ENCODE measurements at regions not wholly inside any gene's neighbourhood (a gene's known extent, or its start where the extent isn't known, plus 50 kb on each side); places are given as distances from the start of the nearest gene placed in this dataset.
"Not testable (repeated sequence)": the region's sequence is repeated elsewhere in the genome, so short reads cannot be mapped to it uniquely, and the experiment has no call there.

DNA sequence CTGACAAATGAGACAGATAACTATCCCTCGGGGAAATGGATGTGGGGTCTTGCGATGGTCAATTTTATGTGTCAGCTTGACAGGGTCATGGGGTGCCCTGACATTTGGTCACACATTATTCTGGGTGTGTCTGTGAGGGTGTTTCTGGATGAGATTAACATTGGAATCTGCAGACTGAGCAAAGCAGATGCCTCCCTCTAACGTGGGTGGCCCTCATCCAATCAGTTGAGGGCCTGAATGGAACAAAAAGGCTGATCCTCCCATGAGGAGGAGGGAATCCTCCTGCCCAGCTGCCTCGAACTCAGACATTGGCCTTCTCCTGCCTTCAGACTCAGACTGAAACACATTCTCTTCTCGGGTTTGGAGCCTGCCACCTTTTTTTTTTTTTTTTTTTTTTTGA, 69.0 kb downstream of the MINAR1 start:
- Histone ChIP-seq H3K4me1 (no peaks in the 10 kb centered on the region), H3K9me3 (no peaks in the 10 kb centered on the region), H3K4me3 (no peak overlapping the region), H3K27me3 (no peaks in the 10 kb centered on the region), H3K27ac (no peak overlapping the region), H3K36me3 (no peaks in the 10 kb centered on the region)
- TF ChIP-seq, protein P1, sequence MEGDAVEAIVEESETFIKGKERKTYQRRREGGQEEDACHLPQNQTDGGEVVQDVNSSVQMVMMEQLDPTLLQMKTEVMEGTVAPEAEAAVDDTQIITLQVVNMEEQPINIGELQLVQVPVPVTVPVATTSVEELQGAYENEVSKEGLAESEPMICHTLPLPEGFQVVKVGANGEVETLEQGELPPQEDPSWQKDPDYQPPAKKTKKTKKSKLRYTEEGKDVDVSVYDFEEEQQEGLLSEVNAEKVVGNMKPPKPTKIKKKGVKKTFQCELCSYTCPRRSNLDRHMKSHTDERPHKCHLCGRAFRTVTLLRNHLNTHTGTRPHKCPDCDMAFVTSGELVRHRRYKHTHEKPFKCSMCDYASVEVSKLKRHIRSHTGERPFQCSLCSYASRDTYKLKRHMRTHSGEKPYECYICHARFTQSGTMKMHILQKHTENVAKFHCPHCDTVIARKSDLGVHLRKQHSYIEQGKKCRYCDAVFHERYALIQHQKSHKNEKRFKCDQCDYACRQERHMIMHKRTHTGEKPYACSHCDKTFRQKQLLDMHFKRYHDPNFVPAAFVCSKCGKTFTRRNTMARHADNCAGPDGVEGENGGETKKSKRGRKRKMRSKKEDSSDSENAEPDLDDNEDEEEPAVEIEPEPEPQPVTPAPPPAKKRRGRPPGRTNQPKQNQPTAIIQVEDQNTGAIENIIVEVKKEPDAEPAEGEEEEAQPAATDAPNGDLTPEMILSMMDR (IDR thresholded peaks at IDR 0.05): no peak
- no peak for TF ChIP-seq POLR2A (IDR thresholded peaks at IDR 0.05)
- intact Hi-C loops (cut with DNase I; ENCODE audit: low total_unique reads): no loop called here
- DNase-seq: no peak

DNA sequence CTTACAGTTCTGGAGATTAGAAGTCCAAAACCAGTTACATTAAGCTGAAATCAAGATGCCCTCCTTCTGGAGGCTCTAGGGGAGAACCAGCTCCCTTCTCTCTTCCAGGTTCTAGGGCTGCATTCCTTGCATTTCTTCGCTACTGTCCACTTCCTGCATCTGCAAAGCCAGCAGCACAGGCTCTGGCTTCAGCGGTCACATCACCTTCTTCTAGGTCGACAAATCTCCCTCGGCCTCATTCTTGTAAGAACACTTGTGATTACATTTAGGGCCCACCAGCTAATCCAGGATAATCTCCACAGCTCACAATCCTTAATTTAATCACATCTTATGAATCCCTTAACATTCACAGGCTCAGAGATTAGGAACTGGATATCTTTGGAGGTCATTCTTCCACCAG, 73.8 kb downstream of the MINAR1 start:
- intact Hi-C loops (cut with DNase I; ENCODE audit: low total_unique reads): no loop called here
- no peak overlapping the region for H3K27ac ChIP-seq
- no peaks in the 10 kb centered on the region for H3K4me1 ChIP-seq
- no peaks in the 10 kb centered on the region for H3K27me3 ChIP-seq
- H3K4me3 ChIP-seq: no peak overlapping the region
- no peak for DNase-seq
- no peaks in the 10 kb centered on the region for H3K36me3 ChIP-seq
- H3K9me3 ChIP-seq: no peaks in the 10 kb centered on the region
- TF ChIP-seq, protein P1 (IDR thresholded peaks at IDR 0.05): no peak
- TF ChIP-seq POLR2A (IDR thresholded peaks at IDR 0.05): no peak

DNA sequence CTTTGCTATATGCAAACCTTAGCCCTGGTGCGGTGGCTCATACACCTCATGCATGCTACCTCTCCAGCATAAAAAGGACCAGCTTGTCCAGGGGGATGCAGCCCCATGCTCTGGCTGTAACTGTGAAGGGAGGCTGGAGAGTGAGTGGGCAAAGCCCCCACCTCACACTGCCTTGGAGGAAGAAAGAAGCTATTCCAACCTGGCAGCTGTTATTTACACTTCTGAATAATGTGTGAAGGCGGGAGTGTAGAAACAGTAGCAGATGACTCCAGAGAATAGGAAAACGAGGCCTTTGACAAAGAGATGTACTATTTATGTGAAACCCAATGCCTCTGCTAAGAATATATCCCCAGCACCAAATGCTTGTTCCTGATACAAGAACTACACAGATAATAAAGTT, 80.7 kb downstream of the MINAR1 start:
- DNase-seq; H3K27me3 ChIP-seq; H3K4me1 ChIP-seq; H3K27ac ChIP-seq; intact Hi-C loops (cut with DNase I; ENCODE audit: low total_unique reads); H3K9me3 ChIP-seq; H3K36me3 ChIP-seq; H3K4me3 ChIP-seq: not testable (repeated sequence)

DNA sequence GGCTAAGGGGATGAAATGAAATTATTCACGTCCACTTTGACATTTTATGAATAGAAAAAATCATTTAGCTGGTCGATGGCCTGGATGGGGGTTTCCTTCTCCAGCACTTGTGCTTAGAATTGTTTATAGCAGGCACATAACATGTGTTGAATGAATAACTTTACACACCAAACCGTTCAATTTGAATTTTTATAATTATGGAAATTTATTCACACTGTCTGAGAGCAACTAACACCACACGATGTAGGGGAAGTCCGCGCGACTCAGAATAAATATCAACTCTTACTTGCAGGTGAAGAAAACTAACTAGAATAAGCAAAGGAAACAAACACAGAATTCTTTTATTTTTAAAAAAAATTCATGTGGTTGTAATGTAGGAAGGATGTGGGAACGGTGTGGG, 81.3 kb downstream of the MINAR1 start:
- H3K36me3 ChIP-seq: no peaks in the 10 kb centered on the region
- no peak for DNase-seq
- intact Hi-C loops (cut with DNase I; ENCODE audit: low total_unique reads): no loop called here
- TF ChIP-seq, protein P1 (IDR thresholded peaks at IDR 0.05): no peak
- no peak for TF ChIP-seq POLR2A (IDR thresholded peaks at IDR 0.05)
- no peak overlapping the region for H3K4me3 ChIP-seq
- no peak overlapping the region for H3K27ac ChIP-seq
- no peaks in the 10 kb centered on the region for H3K9me3 ChIP-seq
- no peaks in the 10 kb centered on the region for H3K27me3 ChIP-seq
- no peaks in the 10 kb centered on the region for H3K4me1 ChIP-seq

DNA sequence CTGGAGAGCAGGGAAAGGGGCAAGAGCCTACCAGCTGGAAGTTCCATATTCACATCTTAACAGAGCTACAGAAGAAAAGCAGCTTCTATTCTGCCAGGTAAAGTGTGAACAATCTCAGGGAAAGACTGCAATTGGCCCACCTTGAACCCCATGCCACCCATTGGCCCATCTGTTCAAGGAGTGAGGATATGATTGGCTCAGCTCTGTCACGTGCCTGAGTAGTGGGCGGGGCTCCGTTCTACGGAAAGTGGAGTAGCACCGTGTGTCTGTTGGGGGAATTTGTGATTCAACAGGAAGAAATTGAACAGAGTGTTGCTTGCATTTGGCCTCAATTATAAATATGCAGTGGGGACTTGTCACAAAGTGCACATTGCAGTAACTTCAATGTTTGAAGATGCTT, 81.8 kb downstream of the MINAR1 start:
- Histone ChIP-seq H3K36me3 (no peaks in the 10 kb centered on the region), H3K27me3 (no peaks in the 10 kb centered on the region), H3K9me3 (no peaks in the 10 kb centered on the region), H3K27ac (no peak overlapping the region), H3K4me1 (no peaks in the 10 kb centered on the region), H3K4me3 (no peak overlapping the region)
- intact Hi-C loops (cut with DNase I; ENCODE audit: low total_unique reads): no loop called here
- no peak for DNase-seq
- no peak for TF ChIP-seq POLR2A (IDR thresholded peaks at IDR 0.05)
- TF ChIP-seq, protein P1 (IDR thresholded peaks at IDR 0.05): no peak

DNA sequence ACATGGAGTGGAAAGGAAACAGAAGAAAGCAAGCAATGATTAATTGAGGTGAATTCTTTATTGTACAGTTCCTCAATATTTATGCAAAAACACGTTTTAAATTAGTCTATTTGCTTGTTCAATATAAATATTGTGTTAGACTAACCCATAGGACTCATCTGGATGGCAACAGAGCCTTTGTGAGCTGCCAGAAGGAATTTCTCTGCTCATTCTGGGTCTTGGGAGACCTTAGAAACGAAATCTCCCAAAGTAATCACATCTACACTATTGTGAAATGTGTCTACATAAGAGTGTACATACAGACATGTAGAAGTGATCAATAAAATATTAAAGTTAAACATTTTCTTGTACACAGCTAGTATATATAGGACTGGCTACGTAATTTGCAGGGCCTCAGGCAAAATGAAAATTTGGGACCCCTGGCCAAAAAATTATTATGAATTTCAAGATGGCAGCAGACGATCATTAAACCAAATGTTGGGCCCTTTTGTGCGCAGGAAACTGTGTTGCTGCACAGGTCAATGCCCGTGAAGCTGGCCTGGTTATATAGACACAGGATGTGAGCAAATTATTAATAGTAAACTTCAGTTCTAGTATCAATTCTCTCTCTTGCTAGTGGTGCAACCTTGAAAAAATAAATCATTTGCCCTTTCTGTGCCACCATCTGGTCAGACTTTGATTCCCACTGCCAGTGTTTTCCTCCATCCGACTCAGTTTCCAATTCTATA, 83.3 kb downstream of the MINAR1 start:
- Histone ChIP-seq H3K27me3 (no peaks in the 10 kb centered on the region), H3K9me3 (no peaks in the 10 kb centered on the region), H3K36me3 (no peaks in the 10 kb centered on the region), H3K4me1 (no peaks in the 10 kb centered on the region), H3K27ac (no peak overlapping the region), H3K4me3 (no peak overlapping the region)
- TF ChIP-seq POLR2A (IDR thresholded peaks at IDR 0.05): no peak
- TF ChIP-seq, protein P1 (IDR thresholded peaks at IDR 0.05): no peak
- no peak for DNase-seq
- intact Hi-C loops (cut with DNase I; ENCODE audit: low total_unique reads): no loop called here

Measured in uterus (tissue), 3 donors.